ENCODE measurements at regions not wholly inside any gene's neighbourhood (a gene's known extent, or its start where the extent isn't known, plus 50 kb on each side); places are given as distances from the start of the nearest gene placed in this dataset.

GRCh38 chr6:141539617-141540016 lies 593.1 kb upstream of the GJE1 start:
- H3K9me3 Mint-ChIP-seq (ENCODE audit: unreplicated experiment): no peaks in the 10 kb centered on the region
- ChIA-PET POLR2A (no interaction called here), CTCF (interaction anchor here (0.6 to 1.1 kb wide), 3 partner anchors 177 to 332 kb away, joined by 3 read pairs; no protein-coding TSS in a partner anchor)
- no TSS peak for BruUV-seq (replicated peaks)
- TF ChIP-seq CTCF (IDR thresholded peaks at IDR 0.05; ENCODE audit: unreplicated experiment): no peak
- no peaks in the 10 kb centered on the region for H3K27me3 Mint-ChIP-seq (ENCODE audit: insufficient read depth, unreplicated experiment)
- H3K4me1 Mint-ChIP-seq (ENCODE audit: insufficient read depth, unreplicated experiment): no peaks in the 10 kb centered on the region
- intact Hi-C loops (cut with micrococcal nuclease): no loop called here
- H3K36me3 Mint-ChIP-seq (ENCODE audit: insufficient read depth, unreplicated experiment): no peaks in the 10 kb centered on the region
- no peak overlapping the region for H3K4me3 Mint-ChIP-seq (ENCODE audit: unreplicated experiment)
- DNase-seq (ENCODE audit: unreplicated experiment): no peak
- H3K27ac Mint-ChIP-seq (ENCODE audit: low read depth, unreplicated experiment): no peak overlapping the region

GRCh38 chr6:141532211-141532610 lies 600.5 kb upstream of the GJE1 start:
- DNase-seq (ENCODE audit: unreplicated experiment): no peak
- Mint-ChIP-seq H3K4me1 (ENCODE audit: insufficient read depth, unreplicated experiment) (no peaks in the 10 kb centered on the region), H3K9me3 (ENCODE audit: unreplicated experiment) (no peaks in the 10 kb centered on the region), H3K4me3 (ENCODE audit: unreplicated experiment) (no peak overlapping the region), H3K27me3 (ENCODE audit: insufficient read depth, unreplicated experiment) (no peaks in the 10 kb centered on the region), H3K27ac (ENCODE audit: low read depth, unreplicated experiment) (no peak overlapping the region), H3K36me3 (ENCODE audit: insufficient read depth, unreplicated experiment) (no peaks in the 10 kb centered on the region)
- no peak for TF ChIP-seq CTCF (IDR thresholded peaks at IDR 0.05; ENCODE audit: unreplicated experiment)
- ChIA-PET CTCF (no interaction called here), POLR2A (interaction anchor here (0.7 kb wide), 1 partner anchor 241 kb away, joined by 3 read pairs; no protein-coding TSS in a partner anchor)
- intact Hi-C loops (cut with micrococcal nuclease): no loop called here
- no TSS peak for BruUV-seq (replicated peaks)

- Mint-ChIP-seq H3K27me3 (ENCODE audit: insufficient read depth, unreplicated experiment) (no peaks in the 10 kb centered on the region), H3K36me3 (ENCODE audit: insufficient read depth, unreplicated experiment) (no peaks in the 10 kb centered on the region), H3K4me3 (ENCODE audit: unreplicated experiment) (no peak overlapping the region), H3K4me1 (ENCODE audit: insufficient read depth, unreplicated experiment) (no peaks in the 10 kb centered on the region), H3K27ac (ENCODE audit: low read depth, unreplicated experiment) (no peak overlapping the region), H3K9me3 (ENCODE audit: unreplicated experiment) (no peaks in the 10 kb centered on the region)
- DNase-seq (ENCODE audit: unreplicated experiment): no peak
- intact Hi-C loops (cut with micrococcal nuclease): no loop called here
- ChIA-PET CTCF (interaction anchor here (0.6 kb wide), 1 partner anchor 724 kb away, joined by 3 read pairs; no protein-coding TSS in a partner anchor), POLR2A (no interaction called here)
- no peak for TF ChIP-seq CTCF (IDR thresholded peaks at IDR 0.05; ENCODE audit: unreplicated experiment)
- BruUV-seq (replicated peaks): no TSS peak
Measured at GRCh38 chr6:141531040-141531439, 601.7 kb upstream of the GJE1 start.

DNA sequence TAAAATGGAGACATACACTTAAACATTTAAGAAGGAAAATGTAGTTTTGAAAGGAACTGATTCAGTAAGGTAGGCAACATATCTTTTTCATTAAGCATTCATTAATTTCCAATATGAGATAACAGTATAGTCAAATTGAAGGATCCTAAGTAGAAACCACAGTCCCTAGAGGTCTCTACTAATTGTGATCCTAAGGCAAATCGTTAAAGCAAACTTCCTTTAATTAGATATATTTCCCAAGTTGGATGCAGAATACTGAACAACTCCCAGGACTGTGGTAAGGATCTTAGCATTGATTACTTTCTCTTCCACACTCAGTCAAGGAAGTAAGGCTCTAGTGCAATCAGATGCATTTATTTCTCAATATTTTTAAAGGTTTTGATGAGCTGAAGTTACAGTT lies 604.1 kb upstream of the GJE1 start:
- Mint-ChIP-seq H3K36me3 (ENCODE audit: insufficient read depth, unreplicated experiment) (peaks cover under 1% of the 10 kb centered on the region), H3K9me3 (ENCODE audit: unreplicated experiment) (no peaks in the 10 kb centered on the region), H3K4me1 (ENCODE audit: insufficient read depth, unreplicated experiment) (no peaks in the 10 kb centered on the region), H3K27ac (ENCODE audit: low read depth, unreplicated experiment) (no peak overlapping the region), H3K27me3 (ENCODE audit: insufficient read depth, unreplicated experiment) (no peaks in the 10 kb centered on the region), H3K4me3 (ENCODE audit: unreplicated experiment) (no peak overlapping the region)
- DNase-seq (ENCODE audit: unreplicated experiment): no peak
- no TSS peak for BruUV-seq (replicated peaks)
- intact Hi-C loops (cut with micrococcal nuclease): no loop called here
- CTCF ChIA-PET: interaction anchor here (0.5 kb wide), 1 partner anchor 225 kb away, joined by 3 read pairs; no protein-coding TSS in a partner anchor
- no peak for TF ChIP-seq CTCF (IDR thresholded peaks at IDR 0.05; ENCODE audit: unreplicated experiment)
- POLR2A ChIA-PET: interaction anchor here (0.6 kb wide), 1 partner anchor 106 kb away, joined by 3 read pairs; no protein-coding TSS in a partner anchor

All from MCF 10A (cell line).